Heart right ventricle (tissue), 16 donors: ENCODE measurements at regions not wholly inside any gene's neighbourhood (a gene's known extent, or its start where the extent isn't known, plus 50 kb on each side); places are given as distances from the start of the nearest gene placed in this dataset.

Experiments used
- ATAC-seq, 8 donors: fragments of 200-7000 bp; cut with Tn5 transposase; one replicate each; pipeline ENCODE4 v1.9.1; 2020; ENCODE audit warnings: mild to moderate bottlenecking in 8 of 8, moderate library complexity in 8 of 8, moderate number of reproducible peaks in 1 of 8
- DNase-seq, 2 donors: peaks; one replicate each; pipeline ENCODE4 v3.0.0-alpha.2; 2020
- H3K27ac ChIP-seq, 10 donors: fragments of 200-600 bp; sonication (generic) in 2 of 10; one replicate each; pipeline versions ENCODE4 v1.5.0 to v1.8.0; 2020 to 2022; ENCODE audit warnings: mild to moderate bottlenecking in 3 of 10
- H3K27me3 ChIP-seq, 7 donors: fragments of 200-600 bp; one replicate each; pipeline ENCODE4 v1.8.0; 2021 to 2022; ENCODE audit warnings: mild to moderate bottlenecking in 2 of 7
- H3K36me3 ChIP-seq, 9 donors: fragments of 200-600 bp; sonication (generic) in 1 of 9; one replicate each; pipeline versions ENCODE4 v1.5.0 to v1.8.0; 2020 to 2022; ENCODE audit warnings: mild to moderate bottlenecking in 2 of 9
- H3K4me1 ChIP-seq, 9 donors: fragments of 200-600 bp; sonication (generic) in 1 of 9; one replicate each; pipeline versions ENCODE4 v1.5.0 to v1.8.0; 2020 to 2022; ENCODE audit warnings: mild to moderate bottlenecking in 4 of 9
- H3K4me3 ChIP-seq, 10 donors: fragments of 200-600 bp; sonication (generic) in 2 of 10; one replicate each; pipeline versions ENCODE4 v1.5.0 to v1.8.0; 2020 to 2022; ENCODE audit warnings: mild to moderate bottlenecking in 7 of 10, moderate library complexity in 2 of 10
- H3K9me3 ChIP-seq, 11 donors: fragments of 200-600 bp in 10 of 11; sonication (generic) in 2 of 11; one replicate each; pipeline versions ENCODE4 v1.5.0 to v1.8.0; 2013 to 2022; ENCODE audit warnings: mild to moderate bottlenecking in 2 of 11, control low read depth in 1 of 11, moderate library complexity in 1 of 11
- CTCF ChIP-seq, 9 donors: fragments of 200-600 bp; sonication (generic) in 2 of 9; IDR thresholded peaks; one replicate each; pipeline versions ENCODE4 v1.5.0 to v1.8.0; 2021 to 2022; ENCODE audit warnings: antibody characterized with exemption in 9 of 9, mild to moderate bottlenecking in 5 of 9, moderate library complexity in 1 of 9
- WGBS, 2 donors: extraction: QIAGEN DNeasy Blood & Tissue Kit; methylation state at CpG; one replicate each; pipeline ENCODE4 v1.1.7; 2013; ENCODE audit warnings: inconsistent platforms in 1 of 2; 5-methylcytosine and 5-hydroxymethylcytosine counted together
- intact Hi-C, 10 donors: fragments of 100-400 bp; cut with DNase I; formaldehyde crosslinking; loops; one replicate each; pipeline versions ENCODE4 v1.11.1 to v1.14.2; 2022
- donor health status: Arrhythmogenic right ventricular cardiomyopathy.
- donor health status: ischemic (EF 13 %, LVEDD 7.1; RV severe dilation, severe dysfunction).
- donor health status: healthy with polysubstance abuse.
- donor health status: DM: no; HTN: yes; CAD: no.
- donor health status: DM: no; HTN: no; CAD: no.
- donor health status: ischemic (EF 25% LVEDD 6.9; RV normal size, moderate dysfunction).
- donor health status: ischemic (EF 25% LVEDD 5.7; RV mildly dilated, moderate dysfunction).
- donor health status: healthy.
- donor health status: DM: yes; HTN: yes; CAD: no.
- donor health status: Ischemic cardiomyopathy.
- donor health status: ischemic (EF 35%, LVEDD 5.7; RV mildly dilated, moderate dysfunction).
- donor health status: nonischemic (EF 11% LVEDD 7.7; RV severe dilation, severe dysfunction).
- donor health status: DM: yes; HTN: yes; CAD: no.
- donor health status: PGD.
- donor health status: ischemic (EF 29% LVEDD 5.4; RV normal size, mild dysfunction).
- donor health status: nonischemic (EF 23%, LVEDD 6.1; RV moderate dilation, normal function).

- no peaks in the 10 kb centered on the region for H3K36me3 ChIP-seq
- no peak overlapping the region for H3K27ac ChIP-seq
- H3K9me3 ChIP-seq, result peaks cover 0 to 21% (median 6%) of the 10 kb centered on the region in 11 donors
- H3K4me3 ChIP-seq, result no peak overlapping the region
- ATAC-seq, result no peak
- intact Hi-C loops, result no loop called here
- peaks cover 0 to 16% (median 0%) of the 10 kb centered on the region in 9 donors for H3K4me1 ChIP-seq
- no peak for DNase-seq
- TF ChIP-seq CTCF (IDR thresholded peaks at IDR 0.05), result no peak
- WGBS, 2 donors, result 76 to 77% methylated on average over 2 of the region's 2 CpGs
- H3K27me3 ChIP-seq, result no peaks in the 10 kb centered on the region
Observed at GRCh38 chr10:8246548-8246947, 192.1 kb downstream of the GATA3 start.

- DNase-seq, result no peak
- Histone ChIP-seq H3K36me3 (no peaks in the 10 kb centered on the region), H3K4me3 (no peak overlapping the region), H3K27me3 (no peaks in the 10 kb centered on the region), H3K27ac (no peak overlapping the region), H3K9me3 (peaks cover 0 to 21% (median 6%) of the 10 kb centered on the region in 11 donors), H3K4me1 (peaks cover 0 to 16% (median 0%) of the 10 kb centered on the region in 9 donors)
- ATAC-seq, result no peak
- WGBS, 2 donors, result 94 to 95% methylated on average over 2 of the region's 2 CpGs
- intact Hi-C loops, result no loop called here
- no peak for TF ChIP-seq CTCF (IDR thresholded peaks at IDR 0.05)
Observed at GRCh38 chr10:8247191-8247590, 192.7 kb downstream of the GATA3 start.

- 74 to 78% methylated on average over 2 of the region's 2 CpGs for WGBS, 2 donors
- intact Hi-C loops, result no loop called here
- TF ChIP-seq CTCF (IDR thresholded peaks at IDR 0.05), result no peak
- H3K4me1 ChIP-seq, result peaks cover 0 to 16% (median 0%) of the 10 kb centered on the region in 9 donors
- no peaks in the 10 kb centered on the region for H3K36me3 ChIP-seq
- H3K27me3 ChIP-seq, result no peaks in the 10 kb centered on the region
- no peak overlapping the region for H3K27ac ChIP-seq
- H3K9me3 ChIP-seq, result peaks cover 0 to 21% (median 6%) of the 10 kb centered on the region in 11 donors
- ATAC-seq, result no peak
- H3K4me3 ChIP-seq, result no peak overlapping the region
- DNase-seq, result no peak
Observed at GRCh38 chr10:8248868-8249267, 194.4 kb downstream of the GATA3 start.

DNA sequence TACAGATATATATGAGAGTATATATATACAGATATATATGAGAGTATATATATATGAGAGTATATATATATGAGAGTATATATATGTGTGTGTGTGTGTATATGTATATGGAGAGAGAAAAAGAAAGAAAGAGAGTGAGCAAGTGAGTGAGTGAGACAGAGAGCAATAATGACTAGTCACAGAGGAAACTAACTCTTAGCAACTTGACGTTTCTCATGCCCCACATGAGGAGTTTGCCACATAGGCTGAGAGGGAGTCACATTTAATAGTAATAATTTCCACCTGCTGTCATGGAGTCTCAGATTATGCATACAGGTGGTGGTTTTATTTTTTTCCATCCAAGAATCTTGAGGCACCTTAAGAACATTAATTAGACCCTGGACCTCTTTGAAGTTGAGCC is 199.9 kb downstream of the GATA3 start:
- no peak for TF ChIP-seq CTCF (IDR thresholded peaks at IDR 0.05)
- H3K27ac ChIP-seq, result no peak overlapping the region
- peaks cover 0 to 3% (median 0%) of the 10 kb centered on the region in 7 donors for H3K27me3 ChIP-seq
- intact Hi-C loops, result no loop called here
- no peaks in the 10 kb centered on the region for H3K36me3 ChIP-seq
- 71 to 74% methylated on average over 1 of the region's 1 CpG for WGBS, 2 donors
- H3K4me3 ChIP-seq, result no peak overlapping the region
- DNase-seq (no peak), ATAC-seq (no peak)
- no peaks in the 10 kb centered on the region for H3K4me1 ChIP-seq
- H3K9me3 ChIP-seq, result peaks cover 0 to 13% (median 0%) of the 10 kb centered on the region in 11 donors
